KOPT-K1 (cell line): ENCODE measurements at regions not wholly inside any gene's neighbourhood (a gene's known extent, or its start where the extent isn't known, plus 50 kb on each side); places are given as distances from the start of the nearest gene placed in this dataset.

Source experiments
- H3K27ac ChIP-seq: fragments of 200-600 bp; sonication (generic); 2 replicates; pipeline ENCODE4 v1.5.1; 2016; ENCODE audit warnings: antibody characterized with exemption, mild to moderate bottlenecking, low read depth, low read length; ENCODE audit not compliant: poor library complexity, severe bottlenecking
- H3K36me3 ChIP-seq: fragments of 200-600 bp; sonication (generic); 2 replicates; pipeline ENCODE4 v1.5.1; 2017; ENCODE audit warnings: antibody characterized with exemption, mild to moderate bottlenecking, low read length, moderate library complexity; ENCODE audit not compliant: insufficient read depth
- H3K9me3 ChIP-seq: fragments of 200-600 bp; sonication (generic); 2 replicates; pipeline ENCODE4 v1.5.1; 2017; ENCODE audit warnings: antibody characterized with exemption, low read length, mild to moderate bottlenecking; ENCODE audit not compliant: insufficient read depth, poor library complexity, severe bottlenecking

GRCh38 chr12:27192118-27192802, 51.8 kb upstream of the STK38L start:
- Histone ChIP-seq H3K27ac (no peak overlapping the region), H3K36me3 (no peaks in the 10 kb centered on the region), H3K9me3 (no peaks in the 10 kb centered on the region)

GRCh38 chr12:27193106-27193505, 51.0 kb upstream of the STK38L start:
- no peaks in the 10 kb centered on the region for H3K9me3 ChIP-seq
- H3K36me3 ChIP-seq: no peaks in the 10 kb centered on the region
- no peak overlapping the region for H3K27ac ChIP-seq

- H3K27ac ChIP-seq: no peak overlapping the region
- H3K36me3 ChIP-seq: no peaks in the 10 kb centered on the region
- H3K9me3 ChIP-seq: no peaks in the 10 kb centered on the region
Measured at GRCh38 chr12:27193854-27194544, 50.1 kb upstream of the STK38L start.
